ENCODE measurements at regions not wholly inside any gene's neighbourhood (a gene's known extent, or its start where the extent isn't known, plus 50 kb on each side); places are given as distances from the start of the nearest gene placed in this dataset.
"Not testable (repeated sequence)": the region's sequence is repeated elsewhere in the genome, so short reads cannot be mapped to it uniquely, and the experiment has no call there.

GRCh38 chr1:208349694-208350330, 105.6 kb upstream of the PLXNA2 start:
- no peak for DNase-seq

GRCh38 chr1:208350815-208351214, 106.6 kb upstream of the PLXNA2 start:
- DNase-seq, result no peak

GRCh38 chr1:208351838-208352237, 107.7 kb upstream of the PLXNA2 start:
- no peak for DNase-seq

- DNase-seq, result not testable (repeated sequence)
Observed at GRCh38 chr1:208353797-208354196, 109.6 kb upstream of the PLXNA2 start.

GRCh38 chr1:208357644-208358507, 113.7 kb upstream of the PLXNA2 start:
- DNase-seq, result no peak

GRCh38 chr1:208358651-208359050, 114.5 kb upstream of the PLXNA2 start:
- no peak for DNase-seq

- no peak for DNase-seq
Observed at GRCh38 chr1:208362011-208362410, 117.8 kb upstream of the PLXNA2 start.

GRCh38 chr1:208366559-208366958, 122.4 kb upstream of the PLXNA2 start:
- no peak for DNase-seq

- no peak for DNase-seq
Observed at GRCh38 chr1:208369045-208369444, 124.9 kb upstream of the PLXNA2 start.

- no peak for DNase-seq
Observed at GRCh38 chr1:208369658-208370057, 125.5 kb upstream of the PLXNA2 start.

- no peak for DNase-seq
Observed at GRCh38 chr1:208374391-208374941, 130.3 kb upstream of the PLXNA2 start.

- no peak for DNase-seq
Observed at GRCh38 chr1:208381481-208381880, 137.3 kb upstream of the PLXNA2 start.

- DNase-seq, result no peak
Observed at GRCh38 chr1:208387908-208388811, 144.0 kb upstream of the PLXNA2 start.

- no peak for DNase-seq
Observed at GRCh38 chr1:208393416-208393815, 149.2 kb upstream of the PLXNA2 start.

GRCh38 chr1:208393826-208394225, 149.6 kb upstream of the PLXNA2 start:
- no peak for DNase-seq

GRCh38 chr1:208397286-208397685, 153.1 kb upstream of the PLXNA2 start:
- DNase-seq, result no peak

GRCh38 chr1:208405014-208405413, 160.8 kb upstream of the PLXNA2 start:
- DNase-seq, result no peak

- no peak for DNase-seq
Observed at GRCh38 chr1:208409176-208409575, 165.0 kb upstream of the PLXNA2 start.

- DNase-seq, result no peak
Observed at GRCh38 chr1:208410409-208410808, 166.2 kb upstream of the PLXNA2 start.

GRCh38 chr1:208413006-208413405, 168.8 kb upstream of the PLXNA2 start:
- DNase-seq, result no peak

- no peak for DNase-seq
Observed at GRCh38 chr1:208418667-208419066, 174.5 kb upstream of the PLXNA2 start.

- DNase-seq, result no peak
Observed at GRCh38 chr1:208419746-208420420, 175.7 kb upstream of the PLXNA2 start.
